ENCODE measurements at regions not wholly inside any gene's neighbourhood (a gene's known extent, or its start where the extent isn't known, plus 50 kb on each side); places are given as distances from the start of the nearest gene placed in this dataset.
"Not testable (repeated sequence)": the region's sequence is repeated elsewhere in the genome, so short reads cannot be mapped to it uniquely, and the experiment has no call there.

DNA sequence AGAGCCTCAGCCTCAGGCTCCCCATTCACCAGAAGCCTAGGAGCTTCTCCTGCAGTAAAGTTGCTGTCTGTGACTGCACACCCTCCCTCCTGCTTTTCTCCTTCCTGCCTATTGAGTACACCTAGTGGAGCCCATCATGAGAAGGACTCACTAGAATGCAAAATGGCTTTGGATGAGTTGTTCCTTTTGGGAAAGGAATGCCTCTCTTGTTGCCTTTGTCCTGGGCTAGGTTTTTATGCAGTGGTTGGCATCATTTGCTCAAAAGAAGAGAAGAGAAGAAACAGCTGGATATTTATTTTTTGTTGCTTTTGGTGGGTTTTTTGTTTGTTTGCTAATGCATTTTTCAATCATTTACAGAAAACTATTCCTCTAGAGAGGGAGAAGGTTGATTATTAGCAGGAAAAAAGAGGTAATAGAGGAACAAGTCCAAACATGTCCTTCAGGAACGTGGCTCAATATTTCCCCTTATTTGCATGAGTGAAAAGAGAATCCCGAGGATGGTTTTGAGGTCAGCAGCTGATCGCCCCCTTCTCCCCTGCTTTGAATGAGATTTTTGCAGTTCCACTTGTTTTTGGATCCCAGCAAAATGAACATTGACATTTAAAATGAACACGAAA is 369.9 kb upstream of the NRP1 start:
- DNase-seq (ENCODE audit: extremely low spot score in 2 of 2) = no peak
- Histone ChIP-seq H3K4me3 (no peak overlapping the region), H3K9me3 (no peaks in the 10 kb centered on the region), H3K36me3 (no peaks in the 10 kb centered on the region), H3K4me1 (peaks cover 22% of the 10 kb centered on the region), H3K27ac (no peak overlapping the region), H3K27me3 (no peaks in the 10 kb centered on the region)
- intact Hi-C loops (cut with DNase I) = no loop called here
- TF ChIP-seq, protein P1, sequence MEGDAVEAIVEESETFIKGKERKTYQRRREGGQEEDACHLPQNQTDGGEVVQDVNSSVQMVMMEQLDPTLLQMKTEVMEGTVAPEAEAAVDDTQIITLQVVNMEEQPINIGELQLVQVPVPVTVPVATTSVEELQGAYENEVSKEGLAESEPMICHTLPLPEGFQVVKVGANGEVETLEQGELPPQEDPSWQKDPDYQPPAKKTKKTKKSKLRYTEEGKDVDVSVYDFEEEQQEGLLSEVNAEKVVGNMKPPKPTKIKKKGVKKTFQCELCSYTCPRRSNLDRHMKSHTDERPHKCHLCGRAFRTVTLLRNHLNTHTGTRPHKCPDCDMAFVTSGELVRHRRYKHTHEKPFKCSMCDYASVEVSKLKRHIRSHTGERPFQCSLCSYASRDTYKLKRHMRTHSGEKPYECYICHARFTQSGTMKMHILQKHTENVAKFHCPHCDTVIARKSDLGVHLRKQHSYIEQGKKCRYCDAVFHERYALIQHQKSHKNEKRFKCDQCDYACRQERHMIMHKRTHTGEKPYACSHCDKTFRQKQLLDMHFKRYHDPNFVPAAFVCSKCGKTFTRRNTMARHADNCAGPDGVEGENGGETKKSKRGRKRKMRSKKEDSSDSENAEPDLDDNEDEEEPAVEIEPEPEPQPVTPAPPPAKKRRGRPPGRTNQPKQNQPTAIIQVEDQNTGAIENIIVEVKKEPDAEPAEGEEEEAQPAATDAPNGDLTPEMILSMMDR (IDR thresholded peaks at IDR 0.05) = no peak
- no peak for TF ChIP-seq POLR2AphosphoS5 (IDR thresholded peaks at IDR 0.05; ENCODE audit: insufficient read depth in 1 of 2, low read depth in 1 of 2)
- no peak for TF ChIP-seq POLR2A (IDR thresholded peaks at IDR 0.05)

GRCh38 chr10:33703501-33704213 is 369.2 kb upstream of the NRP1 start:
- Histone ChIP-seq H3K27ac (no peak overlapping the region), H3K4me3 (no peak overlapping the region), H3K36me3 (no peaks in the 10 kb centered on the region), H3K4me1 (peaks cover 22% of the 10 kb centered on the region), H3K9me3 (no peaks in the 10 kb centered on the region), H3K27me3 (no peaks in the 10 kb centered on the region)
- intact Hi-C loops (cut with DNase I) = no loop called here
- no peak for DNase-seq (ENCODE audit: extremely low spot score in 2 of 2)
- TF ChIP-seq, protein P1 (IDR thresholded peaks at IDR 0.05) = no peak
- no peak for TF ChIP-seq POLR2A (IDR thresholded peaks at IDR 0.05)
- TF ChIP-seq POLR2AphosphoS5 (IDR thresholded peaks at IDR 0.05; ENCODE audit: insufficient read depth in 1 of 2, low read depth in 1 of 2) = no peak

- TF ChIP-seq, protein P1 (IDR thresholded peaks at IDR 0.05) = no peak
- no peak for TF ChIP-seq POLR2A (IDR thresholded peaks at IDR 0.05)
- TF ChIP-seq POLR2AphosphoS5 (IDR thresholded peaks at IDR 0.05; ENCODE audit: insufficient read depth in 1 of 2, low read depth in 1 of 2) = no peak
- DNase-seq (ENCODE audit: extremely low spot score in 2 of 2) = no peak
- Histone ChIP-seq H3K4me3 (no peak overlapping the region), H3K9me3 (no peaks in the 10 kb centered on the region), H3K4me1 (no peaks in the 10 kb centered on the region), H3K27me3 (no peaks in the 10 kb centered on the region), H3K36me3 (no peaks in the 10 kb centered on the region), H3K27ac (no peak overlapping the region)
- intact Hi-C loops (cut with DNase I) = no loop called here
These were observed 363.6 kb upstream of the NRP1 start for GRCh38 chr10:33698033-33698432.

DNA sequence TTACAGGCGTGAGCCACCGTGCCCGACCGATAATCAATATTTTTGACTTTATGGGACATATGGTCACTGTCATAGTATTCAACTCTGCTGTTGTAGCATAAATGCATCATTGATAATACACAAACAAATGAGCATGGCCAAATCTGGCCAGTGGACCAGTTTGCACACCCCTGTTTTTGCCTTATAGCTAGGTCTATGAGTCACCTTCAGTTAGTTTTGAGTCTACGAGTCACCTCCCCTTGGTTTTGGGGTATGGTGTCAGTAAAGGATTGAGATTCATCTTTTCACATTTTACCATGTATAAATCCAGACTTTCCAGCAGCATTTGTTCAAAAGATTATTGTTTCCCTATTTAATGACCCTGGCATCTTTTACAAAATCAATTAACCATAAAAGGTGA is 362.5 kb upstream of the NRP1 start:
- Histone ChIP-seq H3K27me3 (no peaks in the 10 kb centered on the region), H3K4me1 (no peaks in the 10 kb centered on the region), H3K27ac (no peak overlapping the region), H3K36me3 (no peaks in the 10 kb centered on the region), H3K4me3 (no peak overlapping the region), H3K9me3 (no peaks in the 10 kb centered on the region)
- TF ChIP-seq POLR2AphosphoS5 (IDR thresholded peaks at IDR 0.05; ENCODE audit: insufficient read depth in 1 of 2, low read depth in 1 of 2) = no peak
- no peak for TF ChIP-seq POLR2A (IDR thresholded peaks at IDR 0.05)
- TF ChIP-seq, protein P1 (IDR thresholded peaks at IDR 0.05) = no peak
- DNase-seq (ENCODE audit: extremely low spot score in 2 of 2) = no peak
- intact Hi-C loops (cut with DNase I) = no loop called here

DNA sequence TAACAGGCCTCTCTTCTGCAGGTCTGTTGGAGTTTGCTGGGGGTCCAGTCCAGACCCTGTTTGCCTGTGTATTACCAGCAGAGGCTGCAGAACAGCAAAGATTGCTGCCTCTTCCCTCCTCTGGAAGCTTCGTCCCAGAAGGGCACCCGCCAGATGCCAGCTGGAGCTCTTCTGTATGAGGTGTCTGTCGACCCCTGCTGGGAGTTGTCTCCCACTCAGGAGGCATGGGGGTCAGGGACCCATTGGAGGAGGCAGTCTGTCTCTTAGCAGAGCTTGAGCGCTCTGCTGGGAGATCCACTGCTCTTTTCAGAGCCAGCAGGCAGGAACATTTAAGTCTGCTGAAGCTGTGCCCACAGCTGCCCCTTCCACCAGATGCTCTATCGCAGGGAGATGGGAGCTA is 361.1 kb upstream of the NRP1 start:
- Histone ChIP-seq H3K27me3 (no peaks in the 10 kb centered on the region), H3K9me3 (no peaks in the 10 kb centered on the region), H3K4me1 (no peaks in the 10 kb centered on the region), H3K36me3 (no peaks in the 10 kb centered on the region), H3K27ac (no peak overlapping the region), H3K4me3 (no peak overlapping the region)
- no peak for TF ChIP-seq POLR2AphosphoS5 (IDR thresholded peaks at IDR 0.05; ENCODE audit: insufficient read depth in 1 of 2, low read depth in 1 of 2)
- TF ChIP-seq, protein P1 (IDR thresholded peaks at IDR 0.05) = no peak
- no peak for TF ChIP-seq POLR2A (IDR thresholded peaks at IDR 0.05)
- intact Hi-C loops (cut with DNase I) = no loop called here
- no peak for DNase-seq (ENCODE audit: extremely low spot score in 2 of 2)

- H3K27ac ChIP-seq; H3K36me3 ChIP-seq; H3K4me3 ChIP-seq; H3K9me3 ChIP-seq; intact Hi-C loops (cut with DNase I); DNase-seq (ENCODE audit: extremely low spot score in 2 of 2); H3K27me3 ChIP-seq; H3K4me1 ChIP-seq: not testable (repeated sequence)
These were observed 356.1 kb upstream of the NRP1 start for GRCh38 chr10:33690536-33690935.
